GM18868 (cell line): ENCODE measurements at regions not wholly inside any gene's neighbourhood (a gene's known extent, or its start where the extent isn't known, plus 50 kb on each side); places are given as distances from the start of the nearest gene placed in this dataset.
"Not testable (repeated sequence)": the region's sequence is repeated elsewhere in the genome, so short reads cannot be mapped to it uniquely, and the experiment has no call there.

Experiments
- ATAC-seq: cut with Tn5 transposase; IDR thresholded peaks from one replicate; pipeline ENCODE4 v1.9.1; 2021; ENCODE audit warnings: mild to moderate bottlenecking, moderate library complexity; ENCODE audit not compliant: unreplicated experiment

DNA sequence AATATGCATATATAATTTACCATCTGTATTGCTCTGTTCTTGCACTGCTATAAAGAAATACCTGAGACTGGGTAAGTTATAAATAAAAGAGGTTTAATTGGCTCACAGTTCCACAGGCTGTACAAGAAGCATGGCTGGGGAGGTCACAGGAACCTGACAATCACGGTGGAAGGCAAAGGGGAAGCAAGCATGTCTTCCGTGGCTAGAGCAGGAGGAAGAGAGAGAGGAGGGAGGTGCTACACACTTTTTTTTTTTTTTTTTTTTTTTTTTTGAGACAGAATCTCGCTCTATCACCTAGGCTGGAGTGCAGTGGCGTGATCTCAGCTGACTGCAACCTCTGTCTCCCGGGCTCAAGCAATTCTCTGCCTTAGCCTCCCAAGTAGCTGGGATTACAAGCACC is 150.9 kb upstream of the DTNBP1 start:
- not testable (repeated sequence) for ATAC-seq

DNA sequence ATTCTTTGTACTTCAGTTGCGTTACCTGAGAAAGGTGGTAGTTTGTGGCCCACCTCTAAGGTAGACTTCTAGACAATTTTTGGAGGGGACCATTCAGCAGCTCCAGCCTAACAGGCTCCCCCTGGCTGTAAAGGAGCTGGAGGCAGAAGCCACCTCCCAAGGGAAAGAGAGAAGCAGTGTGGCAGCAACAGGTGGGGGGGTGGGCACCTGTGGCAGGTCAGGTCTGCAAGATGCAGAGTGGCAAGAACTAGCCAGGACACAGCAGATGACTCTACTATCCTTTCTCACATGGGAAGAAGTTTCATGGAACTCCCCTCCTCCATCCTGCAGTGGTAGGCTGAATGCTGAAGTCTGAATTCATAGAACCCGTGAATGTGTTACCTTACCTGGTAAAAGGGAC is 148.3 kb upstream of the DTNBP1 start:
- no peak for ATAC-seq

DNA sequence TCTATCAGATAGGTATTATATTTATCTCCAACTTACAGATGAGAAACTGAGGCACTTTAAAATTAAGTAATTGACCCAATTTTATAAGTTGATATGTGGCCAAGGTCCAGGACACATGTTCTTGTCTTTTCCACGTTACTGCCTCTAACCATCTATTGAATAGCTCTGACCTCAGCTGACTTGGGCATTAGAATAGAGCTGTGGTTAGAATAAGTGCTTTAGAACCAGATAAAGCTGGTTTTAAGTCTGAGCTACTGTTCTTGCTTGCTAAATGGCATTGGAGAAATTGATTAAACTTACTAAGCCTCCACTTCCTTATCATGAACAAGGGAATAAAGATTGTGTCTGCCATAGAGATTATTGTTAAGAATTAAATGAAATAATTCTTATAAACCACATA is 147.8 kb upstream of the DTNBP1 start:
- ATAC-seq, result no peak

DNA sequence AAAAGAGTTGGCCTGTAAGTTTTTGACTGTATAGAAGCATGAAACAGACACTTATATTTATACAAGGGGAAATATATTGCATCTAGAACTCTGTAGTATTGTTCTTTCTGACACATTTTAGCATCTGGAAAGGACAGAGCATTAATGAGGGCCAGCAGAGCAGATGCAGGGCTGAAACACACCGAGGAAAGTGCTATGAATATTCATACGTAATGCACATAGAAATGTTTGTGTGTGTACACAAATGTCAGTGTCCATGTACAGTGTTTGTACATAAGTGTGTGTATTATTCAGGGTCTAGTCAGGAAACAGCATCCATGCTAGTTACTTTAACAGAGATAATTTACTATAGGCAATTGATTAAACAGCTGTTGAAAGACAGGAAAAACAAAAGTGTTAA is 146.5 kb upstream of the DTNBP1 start:
- ATAC-seq, result no peak

DNA sequence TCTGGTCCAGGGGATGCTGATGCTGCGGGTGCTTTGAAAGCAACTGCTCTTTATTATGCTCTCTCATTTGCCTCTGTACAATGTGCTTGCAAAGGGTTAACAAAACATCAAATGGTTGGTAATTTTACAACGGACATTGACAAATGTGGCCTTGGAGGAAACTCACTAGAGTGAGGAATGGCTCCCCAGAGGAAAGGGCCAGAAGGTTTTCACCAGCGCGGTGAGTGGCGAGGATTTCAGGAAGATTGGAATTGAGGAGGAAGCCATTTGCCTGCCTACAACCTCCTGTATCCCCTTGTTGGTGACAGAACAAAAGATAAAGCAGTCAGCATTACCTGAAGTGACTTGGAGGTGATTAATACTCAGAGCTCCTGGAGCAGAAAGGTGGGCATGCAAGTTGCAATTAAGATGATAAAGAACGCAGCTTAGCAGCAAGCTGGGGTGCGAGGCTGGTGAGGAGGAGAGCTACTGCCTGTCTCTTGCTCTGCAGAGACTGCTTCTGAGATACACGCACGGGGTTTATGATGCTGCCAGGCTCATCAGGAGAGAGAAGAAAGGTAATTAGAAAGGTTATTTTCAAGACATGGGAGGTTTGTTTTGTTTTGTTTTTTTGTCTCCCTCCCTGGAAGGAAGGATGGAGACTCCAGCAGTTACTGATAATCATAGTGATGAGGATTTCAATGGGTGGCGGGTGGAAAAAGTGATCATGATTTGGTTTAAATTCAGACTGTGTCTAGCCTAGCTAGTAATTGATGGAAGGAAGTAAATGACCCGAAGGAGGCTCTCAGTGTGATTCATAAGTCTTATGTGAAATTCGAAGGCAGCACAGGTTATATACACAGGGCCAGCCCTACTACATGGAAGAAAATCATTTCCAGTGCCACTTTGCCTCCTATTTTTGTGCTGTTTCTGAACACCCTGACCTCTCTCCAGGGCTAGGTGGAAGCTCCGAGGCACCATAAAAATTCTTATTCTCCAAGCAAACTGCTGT is 141.6 kb upstream of the DTNBP1 start:
- no peak for ATAC-seq

DNA sequence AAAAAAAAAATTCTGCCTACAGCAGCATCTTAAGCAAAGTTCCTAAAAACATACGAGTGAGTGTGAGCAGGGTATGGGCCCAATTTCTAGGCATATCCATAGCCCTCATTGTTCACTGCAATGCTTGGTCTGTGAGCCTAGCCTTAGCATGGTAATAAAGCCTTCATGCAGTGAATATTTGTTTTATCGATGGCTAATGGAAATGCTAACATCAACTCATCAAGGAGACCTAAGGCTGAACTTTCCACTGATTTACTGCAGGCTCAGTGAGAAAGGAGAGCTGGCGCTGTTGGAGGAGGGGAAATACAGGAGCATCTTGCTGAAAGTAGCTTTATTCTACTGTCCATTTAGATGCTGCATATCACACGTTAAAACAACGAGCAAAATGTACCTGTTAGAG is 139.6 kb upstream of the DTNBP1 start:
- ATAC-seq, result no peak

DNA sequence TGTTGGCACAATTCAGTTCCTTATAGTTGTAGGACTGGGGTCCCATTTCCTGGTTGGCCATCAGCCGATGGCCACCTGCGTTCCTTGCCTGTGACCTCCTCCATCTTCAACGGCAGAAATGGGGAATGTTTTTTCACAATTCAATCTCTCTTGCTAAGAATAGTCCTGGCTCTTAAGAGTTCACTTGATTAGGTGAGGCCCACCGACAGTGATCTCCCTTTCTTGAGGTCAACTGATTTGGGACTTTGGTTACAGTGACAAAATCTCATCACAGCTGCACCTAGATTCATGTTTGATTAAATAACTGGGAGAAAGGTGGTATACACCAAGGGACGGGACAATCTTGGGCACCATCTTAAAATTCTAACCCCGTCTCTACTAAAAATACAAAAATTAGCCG is 139.1 kb upstream of the DTNBP1 start:
- no peak for ATAC-seq

DNA sequence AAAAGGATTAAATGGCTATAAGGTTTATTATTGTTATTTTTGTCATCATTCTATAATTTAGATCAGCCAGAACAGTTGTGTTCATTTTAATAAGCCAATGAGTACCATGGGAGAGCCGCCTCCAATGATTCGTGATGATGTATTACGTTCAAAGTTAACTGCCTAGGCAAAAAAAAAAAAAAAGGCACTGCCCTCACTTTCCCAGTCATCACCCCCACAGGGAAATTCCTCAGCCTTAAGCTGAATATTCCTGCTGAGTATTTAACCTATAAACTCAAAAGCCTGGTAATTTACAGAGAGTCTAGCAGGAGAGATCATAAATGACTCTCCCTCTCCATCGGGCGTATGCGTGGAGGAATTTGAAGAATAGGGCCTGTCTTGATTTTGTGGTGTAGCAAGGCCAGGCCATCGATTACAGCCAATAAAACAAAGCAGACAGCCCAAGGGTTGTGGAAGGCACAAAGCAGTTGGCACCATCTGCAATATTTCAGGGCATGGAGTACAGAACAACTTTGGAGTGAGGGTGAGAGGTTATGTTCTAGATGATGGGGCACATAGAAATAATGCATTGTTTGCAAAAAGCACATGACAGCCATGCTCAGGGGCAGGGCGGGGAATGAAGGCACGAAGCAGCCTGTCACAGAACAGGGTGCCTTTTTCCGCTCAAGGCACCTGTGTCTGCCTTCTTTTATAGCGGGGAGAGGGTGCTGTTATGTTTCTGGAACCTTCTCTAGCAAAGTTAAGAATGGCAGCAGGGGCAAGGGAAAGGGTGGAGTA is 138.2 kb upstream of the DTNBP1 start:
- ATAC-seq, result no peak

DNA sequence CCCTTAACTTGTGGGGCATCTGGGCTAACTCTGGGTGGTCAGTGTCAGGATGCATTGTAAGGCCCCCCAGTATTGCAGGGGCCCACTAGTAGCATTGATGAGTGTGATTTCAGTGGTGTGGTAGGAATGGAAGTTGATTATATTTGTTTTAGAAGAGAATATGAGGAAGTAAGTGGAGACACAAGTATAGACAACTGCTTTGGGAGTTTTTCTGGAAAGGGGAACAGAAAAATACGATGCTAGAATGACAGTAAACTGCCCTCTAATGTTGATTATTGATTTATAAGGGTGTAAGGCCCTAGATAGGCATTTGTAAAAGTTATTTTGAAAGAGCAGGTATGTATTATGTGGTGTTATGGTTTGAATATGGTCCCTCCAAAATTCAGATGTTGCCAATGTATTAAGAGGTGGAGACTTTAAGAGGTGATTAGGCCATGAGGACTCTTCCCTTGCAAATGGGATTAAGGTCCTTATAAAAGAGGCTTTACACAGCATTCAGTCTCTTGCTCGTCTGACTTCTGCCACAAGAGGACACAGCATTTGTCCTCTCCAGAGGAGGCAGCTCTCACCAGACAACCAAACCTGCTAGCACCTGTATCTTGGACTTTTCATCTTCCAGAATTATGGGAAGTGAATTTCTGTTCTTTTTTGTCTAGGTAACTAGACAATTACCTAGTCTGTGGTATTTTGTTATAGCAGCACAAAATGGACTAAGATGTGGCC is 135.9 kb upstream of the DTNBP1 start:
- ATAC-seq, result no peak

DNA sequence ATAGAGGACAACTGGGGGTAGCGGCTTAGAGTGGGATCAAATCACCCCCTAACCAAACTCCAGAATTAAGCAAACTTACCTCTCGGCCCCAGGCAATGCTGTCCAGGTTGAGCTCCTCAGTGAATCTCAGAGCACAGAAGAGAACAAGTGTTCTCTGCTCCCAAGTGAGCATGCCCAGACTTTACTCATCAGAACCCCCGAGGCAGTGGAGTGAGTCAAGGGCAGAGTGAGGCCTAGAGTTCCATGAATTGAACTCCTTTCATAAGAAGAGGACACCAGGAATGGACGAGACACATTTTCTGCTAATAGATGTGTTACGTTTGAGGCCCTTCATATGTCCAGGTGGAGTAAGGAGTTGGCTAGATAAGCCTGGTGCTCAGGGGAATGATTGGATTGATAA is 134.0 kb upstream of the DTNBP1 start:
- no peak for ATAC-seq

DNA sequence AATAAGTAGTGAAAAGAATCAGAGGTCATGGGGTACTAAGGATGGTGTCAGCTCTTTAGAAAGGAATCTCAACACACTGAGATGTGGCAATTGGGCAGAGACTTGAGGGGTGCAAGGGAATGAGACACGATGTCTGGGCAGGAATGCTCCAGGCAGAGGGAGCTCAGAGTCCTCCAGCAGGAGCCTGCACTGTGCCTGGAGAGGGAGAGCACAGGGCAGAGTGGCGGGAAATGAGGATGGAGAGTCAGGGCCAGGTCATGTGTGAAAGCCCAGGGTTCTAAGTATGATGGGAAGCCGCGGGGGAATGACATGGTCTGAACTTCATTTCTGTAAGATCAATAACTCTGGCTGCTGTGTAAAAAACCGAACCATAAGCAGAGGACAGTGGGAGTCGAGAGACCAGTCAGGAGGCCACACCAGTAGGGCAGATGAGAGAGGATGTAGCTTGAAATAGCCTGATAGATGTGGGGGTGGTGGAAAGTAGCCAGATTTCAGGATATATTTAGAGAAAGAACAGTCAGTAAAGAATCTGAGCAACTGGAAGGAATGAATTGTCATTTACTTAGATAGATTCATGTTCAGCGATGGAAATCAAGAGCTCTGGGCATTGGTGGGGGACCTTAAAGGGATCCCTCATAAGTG is 133.4 kb upstream of the DTNBP1 start:
- ATAC-seq, result no peak

DNA sequence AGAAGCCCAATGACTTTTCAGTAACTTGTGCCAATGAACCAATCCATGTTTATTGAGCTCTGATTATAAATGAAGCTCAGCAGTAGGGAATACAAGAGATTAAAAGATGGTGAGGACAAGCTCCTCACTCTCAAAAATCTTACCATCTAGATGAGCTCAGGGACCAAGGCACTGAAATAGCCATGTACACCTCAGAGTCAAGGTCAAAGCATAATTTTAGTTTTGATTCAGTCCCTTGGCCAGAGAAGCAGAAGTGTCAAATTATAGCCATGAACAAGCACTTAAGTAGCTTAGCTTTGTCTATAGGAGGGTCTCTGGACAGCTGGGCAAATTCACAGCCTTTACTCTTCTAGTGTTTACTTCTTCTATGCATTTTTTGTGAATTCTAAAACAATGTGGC is 131.0 kb upstream of the DTNBP1 start:
- ATAC-seq, result no peak

DNA sequence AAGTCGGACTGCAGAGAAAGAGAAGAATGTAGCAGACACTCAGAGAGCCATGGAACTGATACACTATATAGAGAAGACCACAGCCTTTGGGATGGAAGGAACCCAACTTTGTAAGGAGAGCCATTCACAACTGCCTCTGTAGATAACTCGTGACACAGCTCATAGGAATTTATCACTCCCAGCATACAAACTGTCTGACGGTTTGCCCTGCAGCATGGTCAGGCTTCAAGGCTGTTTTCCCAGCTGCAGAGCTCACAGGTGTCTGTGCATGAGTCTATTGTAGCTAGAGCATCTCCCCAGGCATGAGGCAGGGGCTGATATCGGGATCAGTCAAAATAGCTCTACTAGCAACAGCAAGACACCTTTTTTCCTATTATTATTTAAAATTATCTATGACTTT is 130.5 kb upstream of the DTNBP1 start:
- ATAC-seq, result no peak

DNA sequence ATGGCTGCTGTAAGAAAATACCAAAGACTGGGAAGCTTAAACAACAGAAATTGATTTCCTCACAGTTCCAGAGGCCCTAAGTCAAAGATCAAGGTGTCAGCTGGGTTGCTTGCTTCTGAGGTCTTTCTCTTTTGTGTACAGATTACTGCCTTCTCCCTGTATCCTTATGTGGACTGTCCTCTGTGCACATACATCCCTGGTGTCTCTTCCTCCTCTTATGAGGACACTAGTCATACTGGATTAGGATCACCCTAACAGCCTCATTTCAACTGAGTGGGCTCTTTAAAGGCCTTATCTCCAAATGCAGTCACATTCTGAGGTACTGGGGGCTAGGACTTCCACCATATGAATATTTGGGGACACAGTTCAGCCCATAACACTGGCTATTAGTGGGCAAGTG is 130.0 kb upstream of the DTNBP1 start:
- ATAC-seq, result no peak

DNA sequence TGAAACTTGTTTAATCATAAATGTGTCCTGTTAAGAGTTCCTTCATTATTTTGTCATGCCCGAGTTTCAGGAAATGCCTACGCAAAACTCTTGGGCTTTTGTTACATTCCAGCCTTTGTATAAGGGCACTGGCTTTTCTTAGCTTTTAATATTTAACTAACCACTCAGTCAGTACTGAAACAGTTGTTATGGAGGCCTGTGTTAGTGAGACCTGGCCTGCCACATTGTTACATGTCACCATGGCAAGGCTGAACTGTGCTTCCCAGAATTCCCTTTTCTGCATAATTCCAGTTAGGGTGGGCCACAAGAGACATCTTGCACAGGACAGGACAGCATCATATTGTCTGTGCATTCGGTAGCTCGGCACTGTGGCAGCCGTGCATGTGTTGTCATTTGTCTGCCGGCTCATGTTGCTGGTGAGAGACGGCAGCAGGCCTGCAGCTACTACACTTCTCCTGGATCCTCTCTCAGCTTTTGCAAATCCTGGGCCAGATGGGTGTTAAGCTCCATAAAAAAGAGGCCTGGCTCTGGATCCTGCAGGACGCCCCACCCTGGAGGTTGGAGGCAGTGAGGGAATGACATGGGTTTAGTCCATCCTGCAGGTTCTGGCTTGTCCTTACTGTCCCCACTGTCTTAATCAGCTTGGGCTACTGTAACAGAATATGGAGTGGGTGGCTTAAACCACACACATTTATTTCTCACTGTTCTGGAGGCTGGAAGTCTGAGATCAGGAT is 128.8 kb upstream of the DTNBP1 start:
- no peak for ATAC-seq

DNA sequence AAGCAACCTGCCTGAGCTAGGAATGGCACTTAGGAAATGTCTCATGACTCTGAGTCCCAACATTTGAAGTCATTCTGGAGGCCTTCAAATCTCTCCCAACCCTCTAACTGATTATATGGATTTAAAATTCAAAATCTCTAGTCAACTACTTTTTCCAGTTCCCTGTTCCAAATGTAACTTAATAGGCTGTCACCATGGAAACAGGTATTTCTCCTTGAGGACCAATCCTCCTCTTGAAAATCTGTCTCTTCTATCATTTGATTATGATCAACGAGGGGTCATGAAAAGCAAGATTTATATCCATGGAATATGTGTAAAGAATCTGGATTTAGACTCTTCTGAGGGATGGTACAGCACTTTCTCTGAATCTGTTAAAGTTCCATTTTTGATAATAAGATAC is 127.3 kb upstream of the DTNBP1 start:
- ATAC-seq, result no peak

DNA sequence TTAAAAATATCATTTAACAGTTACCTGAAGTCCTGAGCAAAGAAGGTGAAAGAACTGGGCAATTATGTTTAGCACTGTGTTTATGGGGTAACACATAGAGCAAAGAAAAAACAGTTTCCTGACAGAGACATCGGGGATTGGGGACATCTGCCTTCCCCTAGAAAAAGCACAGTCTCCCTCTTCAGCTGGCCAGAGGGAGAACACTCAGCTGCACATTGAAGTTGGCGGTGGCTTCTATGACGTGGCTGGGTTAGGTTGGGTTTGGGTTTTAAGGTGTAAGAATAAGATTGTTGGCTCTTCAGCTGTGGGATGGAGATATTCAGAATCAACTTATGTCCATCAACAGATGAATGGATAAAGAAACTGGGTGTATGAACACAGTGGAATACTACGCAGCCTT is 124.0 kb upstream of the DTNBP1 start:
- no peak for ATAC-seq

DNA sequence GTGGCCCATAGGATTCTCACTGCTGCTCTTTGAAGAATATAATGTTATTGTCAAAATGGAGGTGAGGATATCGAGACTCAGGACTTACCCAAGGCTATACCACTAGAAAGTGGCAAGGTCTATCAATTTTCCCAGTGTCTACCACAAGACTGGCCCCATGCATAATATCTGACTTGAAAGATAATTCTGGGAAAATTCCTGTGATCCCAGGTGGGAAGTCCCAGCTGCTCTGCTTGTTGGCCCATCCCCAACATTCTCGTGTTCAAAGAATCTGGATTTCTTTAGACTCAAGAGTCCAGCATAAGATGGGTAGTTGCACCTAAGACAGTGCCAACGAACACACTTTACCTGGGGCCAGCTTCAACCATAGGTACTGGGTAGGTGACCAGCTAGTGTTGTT is 120.7 kb upstream of the DTNBP1 start:
- no peak for ATAC-seq

DNA sequence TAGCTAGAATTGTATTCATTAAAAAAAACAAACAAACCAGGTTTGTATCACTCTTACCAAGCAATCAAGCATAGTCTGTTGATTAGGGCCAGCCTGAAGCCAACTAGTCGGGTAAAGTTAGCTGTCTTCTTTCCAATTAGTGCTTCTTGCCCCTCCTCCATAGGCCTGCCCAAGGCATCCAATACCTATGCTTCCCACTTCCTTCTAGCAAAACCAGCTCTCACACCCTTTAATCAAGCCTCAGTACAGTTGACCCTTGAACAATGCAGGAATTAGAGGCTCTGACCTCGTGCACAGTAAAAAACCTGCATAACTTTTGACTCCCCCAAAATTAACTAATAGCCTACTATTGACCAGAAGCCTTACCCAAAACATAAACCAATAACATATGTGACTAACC is 119.1 kb upstream of the DTNBP1 start:
- no peak for ATAC-seq

DNA sequence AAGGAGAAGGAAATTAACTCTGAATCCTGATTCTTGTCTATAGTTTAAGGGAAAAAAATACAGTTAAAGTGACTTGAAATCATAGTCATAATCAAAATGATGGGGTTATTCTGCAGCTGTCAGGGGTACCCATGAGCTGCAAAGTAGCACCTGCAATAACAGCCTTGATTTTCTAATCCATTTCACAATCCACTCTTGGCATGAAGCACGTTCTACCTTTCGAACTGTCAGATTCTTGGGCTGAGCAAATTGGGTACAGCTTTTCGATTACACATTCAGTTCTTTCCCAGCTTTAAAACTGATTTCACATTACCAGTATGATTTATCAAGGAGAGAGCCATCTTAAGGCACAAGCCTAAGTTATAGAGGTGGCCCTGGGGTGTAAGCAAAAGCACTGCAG is 118.5 kb upstream of the DTNBP1 start:
- ATAC-seq, result no peak
